ENCODE measurements at regions not wholly inside any gene's neighbourhood (a gene's known extent, or its start where the extent isn't known, plus 50 kb on each side); places are given as distances from the start of the nearest gene placed in this dataset.
"Not testable (repeated sequence)": the region's sequence is repeated elsewhere in the genome, so short reads cannot be mapped to it uniquely, and the experiment has no call there.

DNA sequence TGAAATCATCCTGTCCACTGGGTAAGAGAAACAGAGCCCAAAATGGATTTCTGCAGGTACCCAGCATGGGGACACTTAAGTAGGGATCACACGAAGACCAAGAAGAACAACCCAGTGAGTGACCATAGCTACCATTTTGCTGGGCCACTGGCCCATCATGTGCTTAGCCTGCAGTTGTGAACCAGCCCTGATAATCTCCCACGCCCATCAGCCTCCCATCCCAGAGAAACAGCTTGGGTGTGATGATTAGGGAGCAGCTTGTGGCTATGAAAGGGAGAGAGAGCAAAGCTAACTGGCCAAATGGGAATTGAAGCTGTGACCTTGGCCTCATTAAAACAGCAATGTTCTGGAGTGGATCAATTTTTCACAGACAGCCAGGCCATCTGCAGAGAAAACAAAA, 138.5 kb downstream of the SLC24A2 start:
- DNase-seq, result no peak

DNA sequence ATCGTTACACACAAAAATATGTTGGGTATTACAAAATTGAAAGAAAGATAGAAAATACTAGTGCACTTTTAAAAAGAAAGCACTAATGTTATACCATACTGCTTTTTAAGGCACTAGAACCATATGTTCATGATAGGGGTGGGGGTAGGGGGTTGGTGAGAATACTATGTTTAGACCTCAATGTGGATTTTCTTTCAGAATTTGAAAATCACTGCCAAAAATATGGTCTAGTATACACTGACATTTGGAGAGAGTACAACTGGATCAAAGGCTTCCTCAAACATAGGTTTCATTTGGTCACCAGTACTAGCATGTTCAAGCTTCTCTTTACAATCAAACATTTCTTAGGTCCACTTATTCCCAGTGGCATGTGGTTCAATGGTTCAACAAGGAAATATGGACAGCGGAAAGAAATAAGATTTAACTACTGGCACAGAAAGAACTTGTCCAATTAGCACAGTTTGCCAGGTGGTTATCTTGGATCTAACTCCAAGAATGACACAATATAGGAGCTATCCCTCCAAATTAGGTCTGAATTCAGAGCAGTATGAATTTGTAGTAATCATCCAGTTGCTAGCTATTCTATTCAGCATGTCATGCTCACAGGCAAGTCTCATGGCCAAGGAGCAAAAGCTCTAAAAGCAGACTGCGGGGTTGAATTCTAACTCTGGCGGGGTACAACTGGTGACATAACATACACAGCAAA, 139.3 kb downstream of the SLC24A2 start:
- DNase-seq, result no peak

DNA sequence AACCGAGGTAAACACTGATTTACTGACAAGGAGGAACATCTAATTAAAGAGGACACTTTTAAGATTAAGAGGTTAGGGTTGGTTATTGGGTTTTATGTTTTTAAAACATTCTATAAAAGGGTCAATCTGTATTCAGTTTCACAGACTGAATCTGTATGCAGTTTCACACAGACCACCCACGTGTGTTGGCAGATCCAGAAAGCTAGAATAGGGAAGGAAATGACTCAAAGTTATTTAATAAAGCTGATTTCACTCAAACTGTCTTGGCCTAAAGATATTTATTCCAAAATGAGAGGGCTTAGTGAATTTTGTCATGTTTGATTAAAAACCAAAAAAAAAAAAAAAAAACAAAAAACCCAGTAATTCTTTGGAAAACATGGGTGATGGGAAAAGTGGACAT, 140.2 kb downstream of the SLC24A2 start:
- DNase-seq, result no peak

DNA sequence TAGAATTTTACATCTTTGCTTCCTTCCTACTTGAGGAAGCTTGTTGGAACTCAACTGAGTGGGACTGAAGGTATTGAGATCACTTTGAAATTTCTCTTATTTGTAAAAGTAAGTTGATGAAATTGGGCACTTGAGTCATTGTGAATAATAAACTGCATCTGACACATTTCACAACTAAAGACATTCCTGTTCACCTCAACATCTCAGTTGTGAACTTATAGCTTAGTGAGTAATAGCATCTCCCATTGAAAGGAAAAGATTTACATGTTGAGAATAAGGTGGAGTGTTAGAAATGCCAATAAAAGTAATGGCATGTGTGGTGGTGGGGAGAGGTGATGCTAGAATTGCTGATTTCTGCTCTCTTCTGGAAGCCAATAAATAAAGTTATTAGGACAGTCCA, 145.0 kb downstream of the SLC24A2 start:
- no peak for DNase-seq

DNA sequence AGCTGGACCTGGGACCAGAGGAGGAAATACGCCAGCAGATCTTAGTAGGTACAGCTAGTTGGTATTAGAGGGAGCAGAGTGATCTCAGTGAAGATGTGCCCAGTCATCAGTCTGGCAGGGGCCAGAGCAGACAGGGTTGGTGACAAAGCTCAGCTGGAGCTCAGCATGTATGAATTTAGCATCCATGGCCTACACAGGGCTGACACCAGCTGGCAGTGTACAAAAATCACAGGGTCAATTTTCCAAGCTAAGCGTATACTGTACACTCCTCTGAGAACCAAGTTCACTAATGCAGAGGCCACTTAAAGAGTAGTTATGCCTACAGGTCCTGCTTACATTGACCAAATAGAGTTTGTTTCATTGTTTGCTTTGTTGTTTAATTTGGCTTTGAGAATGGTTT, 146.6 kb downstream of the SLC24A2 start:
- DNase-seq, result no peak

DNA sequence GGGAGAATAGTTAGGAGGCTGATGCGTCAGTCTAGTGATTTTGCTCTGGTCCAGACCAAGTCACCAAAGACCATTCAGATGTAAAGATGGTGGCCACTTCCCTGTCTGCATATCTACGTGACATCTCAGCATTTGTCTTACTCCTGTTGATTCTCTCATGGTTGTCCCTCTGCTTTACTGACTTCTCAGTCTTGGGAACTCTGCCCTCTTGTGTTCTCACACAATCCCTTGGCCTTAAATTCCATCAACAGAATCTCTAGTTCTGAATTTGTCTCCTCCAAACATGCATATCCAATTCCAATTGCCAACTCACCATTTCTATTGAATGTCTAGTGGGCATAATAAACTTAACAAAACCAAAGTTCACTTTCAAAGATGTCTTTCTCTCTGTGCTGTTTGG, 147.8 kb downstream of the SLC24A2 start:
- DNase-seq, result peak; percentile 6 to 24

DNA sequence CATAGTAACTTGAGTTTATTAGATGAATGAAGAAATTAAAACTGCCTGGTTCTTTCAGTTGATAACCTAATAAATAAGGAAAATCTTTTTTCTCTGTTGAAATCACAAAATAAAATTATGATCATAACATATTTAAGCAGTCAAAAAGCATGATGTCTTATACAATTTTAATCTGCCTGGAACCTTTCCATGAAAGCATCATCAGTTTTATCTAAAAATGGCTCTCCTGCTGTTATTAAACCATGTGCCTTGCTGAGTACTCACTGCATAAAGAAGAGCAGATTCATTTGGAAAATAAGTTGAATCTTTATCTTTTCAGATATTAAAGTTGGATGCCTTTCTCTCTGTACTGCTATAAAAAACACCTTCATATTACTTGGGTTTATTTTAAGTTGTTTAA, 148.8 kb downstream of the SLC24A2 start:
- DNase-seq, result no peak

DNA sequence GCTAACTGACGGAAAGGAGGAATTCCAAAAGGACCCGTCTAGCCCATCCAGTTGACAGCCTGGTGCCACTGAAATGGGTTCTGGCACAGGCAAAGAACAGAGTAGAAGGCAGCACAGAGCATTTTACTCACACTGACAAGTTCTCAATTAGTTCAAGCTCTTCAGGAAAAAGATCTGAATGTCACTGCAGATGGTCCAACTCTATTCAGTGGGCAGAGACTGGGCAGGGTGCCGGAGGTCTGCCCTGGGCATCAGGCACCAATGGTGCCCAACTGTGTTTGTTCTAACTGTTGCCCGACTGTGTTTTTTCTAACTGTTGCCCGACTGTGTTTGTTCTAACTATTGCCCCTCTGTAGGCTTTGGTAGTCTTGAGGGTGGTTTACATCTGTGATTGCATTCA, 151.8 kb downstream of the SLC24A2 start:
- DNase-seq, result no peak

DNA sequence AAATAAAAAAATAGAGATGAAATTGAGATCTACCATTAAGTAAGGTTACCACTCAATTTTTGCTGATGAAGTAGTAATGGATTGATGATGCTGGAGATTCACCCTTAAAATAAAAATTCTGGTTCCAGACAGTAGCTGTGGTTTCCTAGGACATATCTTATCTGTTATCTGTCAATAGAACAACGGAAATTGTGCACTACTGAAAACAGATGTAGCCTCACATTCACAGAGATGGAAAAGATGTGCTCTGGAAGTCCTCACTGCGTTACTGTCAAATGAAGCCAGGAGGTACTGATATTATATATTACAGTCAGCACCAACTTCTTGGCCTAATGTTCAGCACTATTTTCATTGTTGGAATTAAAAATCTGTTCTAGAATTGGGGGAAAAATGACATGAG, 154.0 kb downstream of the SLC24A2 start:
- DNase-seq, result no peak

DNA sequence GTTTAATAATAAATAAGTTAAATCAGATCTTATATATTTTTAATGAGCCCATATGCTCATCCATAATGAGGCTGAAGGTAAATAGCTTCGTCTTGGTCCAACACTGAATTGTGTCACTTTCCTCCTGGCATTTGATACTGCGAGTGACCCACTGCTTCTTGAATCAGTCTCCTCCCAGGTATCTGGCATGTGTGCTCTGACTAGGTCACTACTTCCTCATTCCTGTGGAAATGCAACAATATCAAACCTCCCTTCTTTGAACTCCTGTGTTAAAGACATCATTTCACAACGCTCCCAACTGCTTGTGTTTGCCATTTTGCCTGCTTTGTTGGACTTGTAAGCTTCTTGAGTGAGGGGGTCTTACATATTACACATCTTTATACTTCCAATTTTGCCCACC, 157.7 kb downstream of the SLC24A2 start:
- peak; percentile 1 to 16 for DNase-seq

DNA sequence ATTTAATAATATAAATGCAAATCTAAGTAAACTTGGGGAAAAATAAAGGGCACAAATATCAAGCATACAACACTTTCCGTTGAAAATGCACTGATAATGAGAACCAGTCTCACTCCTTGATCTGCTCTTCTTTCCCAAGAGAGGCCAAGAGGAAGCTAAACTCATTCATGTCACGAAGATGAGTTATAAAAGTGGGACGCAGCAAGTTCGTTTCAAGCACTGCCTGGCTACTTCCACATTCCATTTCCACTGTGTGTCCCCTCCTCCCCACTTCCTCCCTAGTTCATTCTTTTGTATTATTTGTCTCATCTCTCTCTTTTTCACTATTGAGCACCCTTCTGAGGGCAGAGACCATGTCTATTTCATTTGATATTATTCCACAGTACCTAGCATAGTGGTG, 158.1 kb downstream of the SLC24A2 start:
- DNase-seq, result peak; percentile 18 to 19

DNA sequence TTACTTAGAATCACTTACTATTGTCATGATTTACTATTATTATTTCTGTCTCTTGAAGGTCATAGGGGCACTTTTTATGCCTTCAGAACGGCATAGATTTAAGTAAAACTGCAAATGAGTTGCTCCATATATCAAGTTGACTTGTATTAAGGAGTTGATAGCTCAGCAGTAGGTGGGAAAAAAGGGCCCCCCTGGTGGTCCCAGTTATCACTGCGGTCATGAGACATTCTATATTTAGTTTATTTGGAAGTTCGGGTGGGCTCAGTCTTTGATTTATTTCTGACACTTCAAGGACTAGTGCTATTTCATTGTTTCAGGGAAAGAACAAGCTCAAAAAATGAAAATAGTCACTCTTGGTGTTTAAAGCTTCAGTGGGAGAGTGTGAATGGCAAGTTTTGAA, 159.3 kb downstream of the SLC24A2 start:
- no peak for DNase-seq

DNA sequence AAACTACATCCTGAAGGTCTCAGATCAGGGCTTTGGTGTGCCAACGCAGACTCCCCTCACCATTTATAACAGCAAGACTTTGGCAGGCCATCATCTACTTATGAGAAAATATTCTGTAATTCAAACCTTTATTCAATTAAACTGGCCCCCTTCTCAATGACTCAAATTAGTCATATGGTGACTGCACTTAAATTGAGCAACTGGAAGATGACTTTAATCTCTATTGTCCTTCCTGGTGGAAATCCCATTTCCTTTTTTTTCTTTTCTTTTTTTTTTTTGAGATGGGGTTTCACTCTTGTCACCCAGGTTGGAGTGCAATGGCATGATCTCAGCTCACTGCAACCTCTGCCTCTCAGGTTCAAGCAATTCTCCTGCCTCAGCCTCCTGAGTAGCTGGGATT, 163.4 kb downstream of the SLC24A2 start:
- not testable (repeated sequence) for DNase-seq

DNA sequence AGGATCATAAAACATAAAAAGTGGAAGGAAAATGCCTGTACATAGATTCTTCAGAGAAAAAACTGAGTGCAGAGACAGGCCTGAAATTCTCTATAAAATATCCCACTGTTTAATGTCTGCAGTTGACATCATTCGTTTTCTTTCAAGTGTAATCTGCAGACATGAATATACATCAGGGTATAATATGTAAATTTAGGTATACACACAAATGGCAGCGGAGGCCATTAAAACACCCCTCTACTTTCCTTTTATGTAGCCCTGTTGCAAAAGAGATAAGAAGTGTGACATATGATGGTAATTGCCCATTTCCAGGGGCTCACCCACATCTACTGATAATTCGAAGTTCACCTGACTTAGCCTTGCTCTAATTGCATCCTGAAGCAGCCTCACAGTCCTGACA, 164.3 kb downstream of the SLC24A2 start:
- DNase-seq, result no peak

DNA sequence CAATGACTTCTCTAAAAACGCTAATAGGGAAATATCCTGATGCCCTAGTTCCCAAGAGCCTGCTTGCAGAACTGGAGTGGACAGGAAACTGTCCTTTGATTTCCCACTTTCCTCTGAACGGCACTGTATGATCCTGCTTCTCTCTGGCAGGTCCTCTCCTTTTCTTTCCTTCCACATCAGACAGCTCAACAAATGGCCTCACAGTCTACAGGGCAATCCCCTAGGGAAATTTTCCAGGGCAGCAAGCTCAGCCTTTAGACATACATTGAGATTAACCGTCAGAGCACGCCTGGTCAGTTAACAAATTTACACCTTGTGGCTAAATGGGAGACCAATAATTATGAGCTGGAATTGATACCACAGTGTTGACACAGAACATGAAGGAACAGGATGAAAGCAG, 164.9 kb downstream of the SLC24A2 start:
- no peak for DNase-seq

DNA sequence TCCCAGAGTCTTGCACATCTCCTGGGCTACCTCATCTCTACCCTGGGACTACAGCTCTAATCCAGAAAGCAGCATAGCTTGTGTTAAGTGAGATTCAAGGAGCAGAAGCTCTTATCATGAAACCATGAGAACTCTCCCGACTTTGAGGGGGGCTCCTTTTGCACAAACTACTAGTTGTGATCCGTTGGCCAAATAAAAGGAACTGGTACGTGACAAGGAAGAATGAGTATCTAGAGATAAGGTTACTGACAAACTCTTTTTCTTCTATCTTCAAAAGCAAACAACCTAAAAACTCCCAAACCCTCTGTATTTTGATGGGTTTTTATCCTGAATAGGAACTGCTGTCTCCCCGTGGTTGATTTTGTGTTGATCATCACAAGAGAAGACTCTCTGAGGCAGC, 168.5 kb downstream of the SLC24A2 start:
- no peak for DNase-seq

DNA sequence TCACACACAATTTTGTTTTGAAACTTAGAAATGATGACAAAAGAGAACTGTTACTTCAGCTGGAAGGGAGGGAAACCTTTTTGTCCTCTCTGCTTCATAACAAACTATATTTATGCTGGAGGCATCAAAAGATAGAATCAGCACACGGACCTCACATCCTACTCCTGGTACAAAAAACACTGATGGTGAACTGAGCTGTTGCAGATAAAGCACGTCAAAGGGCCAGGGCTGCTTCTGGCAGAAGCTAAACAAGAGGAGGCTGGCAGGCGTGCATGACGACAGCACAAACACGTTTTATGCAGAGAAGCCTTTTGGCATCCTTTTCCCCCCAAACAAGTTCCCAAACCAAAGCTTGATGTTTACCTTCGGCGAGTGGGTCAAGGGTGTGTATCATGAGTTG, 169.6 kb downstream of the SLC24A2 start:
- DNase-seq, result no peak

DNA sequence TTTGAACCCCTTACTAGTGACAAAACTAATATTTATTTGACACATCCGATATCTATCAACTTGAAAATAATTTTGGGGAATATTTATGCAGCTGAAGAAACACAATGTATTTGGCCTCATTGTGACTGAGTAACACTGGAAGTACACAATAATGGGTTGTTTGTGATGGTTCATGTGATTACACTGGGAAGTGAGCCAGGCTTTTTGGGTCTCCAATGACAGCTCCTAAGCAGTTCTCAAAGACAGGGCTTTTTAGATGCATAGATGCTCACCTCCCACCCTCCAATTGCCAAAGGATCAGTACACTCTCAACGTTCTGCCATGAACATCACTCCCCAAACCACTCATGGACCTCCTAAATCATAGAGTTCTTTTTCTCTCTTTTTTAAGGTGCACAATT, 170.0 kb downstream of the SLC24A2 start:
- DNase-seq, result no peak

DNA sequence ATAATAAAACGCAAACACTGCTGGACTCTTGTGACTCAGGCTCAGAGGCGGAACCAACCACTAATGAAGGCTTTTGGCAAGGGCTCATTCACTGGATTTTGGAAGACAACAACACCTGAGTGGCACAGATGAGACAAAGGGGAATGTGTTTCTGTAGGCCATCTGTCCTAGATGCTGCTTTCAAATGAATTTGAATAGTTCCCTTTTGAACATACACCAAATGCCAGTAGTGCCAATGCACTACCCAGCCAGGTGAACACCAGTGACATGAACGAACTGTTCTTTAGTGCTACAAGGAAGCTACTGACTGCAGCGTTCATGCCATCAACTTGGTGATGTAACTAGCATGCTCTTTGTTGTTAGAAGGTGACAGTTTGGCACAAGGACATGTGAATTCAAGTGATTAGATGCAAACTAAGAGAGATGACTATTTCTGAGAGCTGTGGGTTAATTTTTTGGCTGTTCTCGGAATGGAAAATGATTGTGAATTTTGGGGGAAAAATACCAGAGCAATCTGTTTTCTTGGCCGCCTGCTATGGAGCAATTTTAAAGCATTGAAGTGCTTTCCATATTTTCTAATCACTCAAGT, 173.7 kb downstream of the SLC24A2 start:
- no peak for DNase-seq

DNA sequence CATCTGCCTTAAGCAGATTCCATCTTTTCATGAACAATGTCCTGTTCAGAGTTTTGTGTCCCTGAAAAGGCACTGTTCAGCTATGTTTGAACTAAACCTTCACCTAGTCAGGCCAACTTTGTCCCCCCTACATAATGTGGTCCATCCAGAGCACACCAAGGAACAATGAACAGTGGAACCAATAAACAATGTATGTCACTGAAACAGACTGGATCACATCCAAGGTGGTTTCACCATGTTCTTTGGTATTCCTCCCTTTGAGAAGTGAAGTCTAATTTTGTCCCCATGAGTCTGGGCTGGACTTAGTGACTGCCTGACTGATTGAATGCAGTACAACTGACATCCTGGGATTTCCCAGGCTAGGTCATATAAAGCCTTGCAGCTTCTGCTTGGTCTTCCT, 174.5 kb downstream of the SLC24A2 start:
- no peak for DNase-seq

DNA sequence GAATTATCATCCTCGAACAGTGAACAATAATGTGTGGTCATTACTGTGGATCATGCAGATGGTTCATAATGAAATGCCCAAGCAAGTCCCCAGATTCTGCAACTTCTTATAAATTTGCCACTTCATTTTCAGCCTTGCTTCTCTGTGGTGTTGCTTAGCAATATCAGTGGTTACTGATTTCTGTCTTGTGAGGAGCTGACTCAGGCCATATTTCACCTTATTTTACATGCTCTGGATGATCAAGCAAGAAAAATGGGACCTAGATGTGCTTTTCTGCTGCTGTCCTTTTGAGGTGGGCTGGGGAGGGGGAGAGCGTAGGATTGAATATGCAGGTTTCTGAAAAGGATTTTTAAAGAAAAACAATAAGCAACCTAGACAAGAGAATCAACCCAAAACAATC, 188.3 kb downstream of the SLC24A2 start:
- no peak for DNase-seq

DNA sequence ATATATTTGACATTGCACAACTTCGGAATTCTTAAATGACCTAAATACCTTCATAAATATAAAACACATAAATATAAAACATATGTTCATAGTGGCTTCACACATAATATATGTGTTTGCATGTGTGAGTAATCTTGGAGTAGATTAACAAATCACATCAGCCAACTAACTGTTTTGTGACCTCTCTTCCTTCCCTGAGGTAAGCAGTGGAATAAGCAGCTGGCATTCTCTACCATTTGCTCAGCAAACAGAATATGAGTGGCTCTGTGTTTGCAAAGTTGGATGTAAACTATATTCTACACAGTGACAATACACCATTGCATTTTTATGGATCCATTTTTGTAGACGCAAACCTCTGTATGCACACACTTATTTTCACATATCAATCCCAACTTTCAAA, 189.9 kb downstream of the ACER2 start:
- DNase-seq, result no peak

DNA sequence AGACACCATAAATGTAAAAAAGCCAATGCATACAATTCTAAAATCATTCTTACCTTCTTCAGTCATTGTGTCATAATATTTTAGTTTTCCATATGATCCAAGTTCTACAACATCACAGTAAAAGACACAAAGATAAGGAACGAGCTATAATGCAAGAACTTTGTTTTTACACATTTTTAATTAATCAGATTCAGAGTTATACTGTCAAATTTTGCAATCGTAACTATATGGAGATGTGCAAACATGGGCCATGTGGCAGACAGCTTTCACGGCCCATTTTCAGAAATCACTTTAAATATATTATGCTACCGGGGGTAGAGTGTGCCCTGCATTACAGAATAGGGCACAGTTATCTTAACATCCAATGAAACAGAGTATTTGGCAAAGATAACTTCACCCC, 188.4 kb downstream of the ACER2 start:
- DNase-seq, result no peak

DNA sequence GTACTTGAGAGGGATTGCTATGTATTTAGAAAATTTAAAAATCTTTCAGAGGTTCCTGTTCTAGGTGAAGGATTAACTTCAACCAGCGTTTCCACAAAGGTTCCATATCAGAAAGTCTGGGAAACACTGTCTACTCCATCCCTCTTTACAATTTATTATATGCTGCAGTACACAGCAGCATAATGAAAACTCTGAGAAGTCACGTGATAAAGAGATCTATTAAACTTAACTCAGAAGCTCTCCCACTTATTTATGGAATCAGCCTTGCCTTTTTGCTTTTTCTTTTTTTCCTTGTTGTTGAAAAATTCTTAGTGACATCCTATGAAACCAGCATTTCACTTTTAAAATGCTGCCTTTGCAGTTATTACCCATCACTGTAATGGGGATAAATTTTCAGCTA, 186.2 kb downstream of the ACER2 start:
- DNase-seq, result no peak

DNA sequence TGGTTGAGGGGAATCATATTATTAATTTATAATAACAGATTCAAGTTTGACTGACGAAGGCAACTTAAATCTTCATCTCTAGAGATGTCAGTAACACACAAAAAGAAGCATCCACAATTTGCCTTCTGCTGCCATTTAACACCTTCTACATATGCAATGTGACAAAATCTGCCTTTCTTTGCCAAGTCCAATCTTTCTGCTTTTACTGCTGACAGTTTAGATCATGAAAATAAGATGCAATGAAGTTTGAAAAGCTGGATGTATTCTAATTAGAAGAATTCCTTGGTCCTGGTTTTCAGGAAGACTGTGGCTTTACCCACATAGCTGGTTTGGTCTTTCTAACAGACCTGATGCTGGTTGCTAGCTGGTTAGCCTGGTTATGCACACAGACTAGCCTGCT, 178.9 kb downstream of the ACER2 start:
- DNase-seq, result no peak

Measured in Kasumi-1 (cell line).